ENCODE measurements at regions not wholly inside any gene's neighbourhood (a gene's known extent, or its start where the extent isn't known, plus 50 kb on each side); places are given as distances from the start of the nearest gene placed in this dataset.

DNA sequence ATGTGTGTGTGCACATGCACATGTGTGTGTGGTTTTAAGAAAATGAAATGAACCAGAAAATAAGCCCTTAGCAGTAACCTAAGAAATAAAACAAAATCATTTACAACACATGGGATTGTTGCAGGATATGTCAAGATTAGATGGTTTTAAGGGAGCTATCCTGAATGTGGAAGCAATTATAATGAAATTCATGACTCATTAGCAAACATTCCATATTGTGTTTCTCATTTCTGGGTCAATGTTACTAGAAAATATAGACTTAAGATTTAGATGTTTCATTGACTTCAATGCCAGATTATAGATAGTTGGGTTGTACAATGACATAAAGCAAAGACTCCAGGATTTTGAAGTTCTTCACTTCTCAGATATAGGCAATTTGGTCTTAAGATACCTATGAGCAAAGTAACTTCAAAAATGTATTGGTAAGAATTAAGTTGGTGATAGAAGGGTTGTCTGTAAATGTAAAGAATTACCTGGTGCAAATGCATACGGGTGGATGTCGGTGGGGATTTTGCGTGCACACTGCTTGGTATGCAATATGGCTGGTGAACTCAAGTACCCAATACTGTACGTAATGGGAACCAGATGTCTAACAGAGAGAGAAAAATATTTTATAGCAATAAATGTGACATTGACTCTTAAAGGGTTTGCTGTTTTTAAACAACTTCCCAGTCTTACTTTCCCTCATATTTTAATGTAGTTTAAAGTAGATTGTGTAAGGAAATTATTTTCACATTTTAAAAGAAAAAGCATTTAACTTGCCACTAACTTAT is 53.9 kb upstream of the NR2F2 start:
- intact Hi-C loops (cut with DNase I) = no loop called here
- TF ChIP-seq, protein P1, sequence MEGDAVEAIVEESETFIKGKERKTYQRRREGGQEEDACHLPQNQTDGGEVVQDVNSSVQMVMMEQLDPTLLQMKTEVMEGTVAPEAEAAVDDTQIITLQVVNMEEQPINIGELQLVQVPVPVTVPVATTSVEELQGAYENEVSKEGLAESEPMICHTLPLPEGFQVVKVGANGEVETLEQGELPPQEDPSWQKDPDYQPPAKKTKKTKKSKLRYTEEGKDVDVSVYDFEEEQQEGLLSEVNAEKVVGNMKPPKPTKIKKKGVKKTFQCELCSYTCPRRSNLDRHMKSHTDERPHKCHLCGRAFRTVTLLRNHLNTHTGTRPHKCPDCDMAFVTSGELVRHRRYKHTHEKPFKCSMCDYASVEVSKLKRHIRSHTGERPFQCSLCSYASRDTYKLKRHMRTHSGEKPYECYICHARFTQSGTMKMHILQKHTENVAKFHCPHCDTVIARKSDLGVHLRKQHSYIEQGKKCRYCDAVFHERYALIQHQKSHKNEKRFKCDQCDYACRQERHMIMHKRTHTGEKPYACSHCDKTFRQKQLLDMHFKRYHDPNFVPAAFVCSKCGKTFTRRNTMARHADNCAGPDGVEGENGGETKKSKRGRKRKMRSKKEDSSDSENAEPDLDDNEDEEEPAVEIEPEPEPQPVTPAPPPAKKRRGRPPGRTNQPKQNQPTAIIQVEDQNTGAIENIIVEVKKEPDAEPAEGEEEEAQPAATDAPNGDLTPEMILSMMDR (IDR thresholded peaks at IDR 0.05) = no peak
- ATAC-seq = no peak
- peaks cover 4% of the 10 kb centered on the region for H3K36me3 ChIP-seq
- no peak for DNase-seq
- no peak overlapping the region for H3K27ac ChIP-seq
- H3K4me1 ChIP-seq = no peaks in the 10 kb centered on the region
- H3K9me3 ChIP-seq = no peaks in the 10 kb centered on the region
- no peaks in the 10 kb centered on the region for H3K27me3 ChIP-seq (ENCODE audit: low read depth)
- no peak overlapping the region for H3K4me3 ChIP-seq

All from lower lobe of right lung (tissue), 2 donors.